ENCODE measurements at regions not wholly inside any gene's neighbourhood (a gene's known extent, or its start where the extent isn't known, plus 50 kb on each side); places are given as distances from the start of the nearest gene placed in this dataset.

DNA sequence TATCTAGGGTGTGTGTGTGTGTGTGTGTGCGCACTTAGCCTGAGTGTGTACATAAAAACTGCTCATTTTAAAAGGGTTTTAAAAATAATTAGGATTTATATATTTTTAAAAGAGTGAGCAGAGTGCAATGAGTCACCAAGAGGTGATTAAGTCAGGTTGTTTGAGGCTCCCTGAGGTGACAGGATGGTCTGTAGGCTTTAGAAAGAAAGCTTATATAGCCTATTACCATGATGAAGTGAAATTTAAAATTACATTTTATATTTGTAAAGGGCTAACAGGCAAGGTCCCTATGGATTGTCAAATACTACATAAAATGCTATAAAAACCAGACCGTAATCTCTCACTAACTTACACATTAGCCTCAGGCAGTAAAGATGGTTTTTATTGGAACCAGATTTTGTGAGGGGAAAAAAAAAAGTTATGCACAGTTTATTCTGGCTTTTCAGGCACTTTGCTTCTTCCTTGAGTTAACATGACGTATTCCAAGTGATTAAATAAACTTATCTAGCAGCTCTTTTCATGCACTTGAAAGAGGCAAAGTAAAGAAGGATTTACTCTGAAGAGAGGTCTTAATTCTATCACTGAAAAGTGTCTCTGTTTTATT, 711.7 kb upstream of the PTBP2 start:
- no peak for DNase-seq

DNA sequence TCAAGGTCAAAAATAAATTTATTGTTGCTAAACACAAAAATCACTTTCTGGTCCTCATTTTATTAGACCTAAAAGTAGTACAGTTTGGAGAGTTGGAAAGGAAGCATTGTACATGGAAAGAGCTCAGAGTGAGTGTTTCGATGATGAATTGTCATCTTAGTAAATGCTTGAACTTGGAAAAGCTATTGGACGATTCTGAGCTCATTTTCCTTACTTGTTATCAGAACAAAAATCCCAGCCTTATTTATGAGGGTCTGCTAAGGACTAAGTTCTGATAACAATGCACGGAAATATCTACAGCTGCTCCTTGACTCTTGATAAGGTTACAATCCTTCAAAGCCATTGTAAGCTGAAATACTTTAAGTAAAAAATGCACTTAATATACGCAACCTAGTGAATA, 710.0 kb upstream of the PTBP2 start:
- DNase-seq = no peak

DNA sequence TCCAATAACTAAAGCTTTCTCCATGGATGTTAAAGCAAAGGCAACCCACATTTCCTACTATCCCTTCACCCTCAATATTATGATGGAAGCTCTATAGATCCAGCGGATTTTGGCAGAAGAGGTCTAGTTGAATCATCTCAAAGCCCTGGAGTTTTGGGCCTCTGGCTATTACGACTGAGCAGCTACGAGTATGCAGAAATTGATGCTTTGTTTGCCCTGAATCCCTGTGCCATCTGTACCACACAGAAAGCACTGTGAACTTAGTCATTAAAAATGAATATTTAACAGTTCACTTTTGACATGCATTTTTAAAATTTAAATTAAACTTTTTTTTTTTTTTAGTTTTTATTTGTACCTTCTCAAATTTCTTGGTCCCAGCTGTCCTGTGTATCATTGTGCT, 705.4 kb upstream of the PTBP2 start:
- no peak for DNase-seq

DNA sequence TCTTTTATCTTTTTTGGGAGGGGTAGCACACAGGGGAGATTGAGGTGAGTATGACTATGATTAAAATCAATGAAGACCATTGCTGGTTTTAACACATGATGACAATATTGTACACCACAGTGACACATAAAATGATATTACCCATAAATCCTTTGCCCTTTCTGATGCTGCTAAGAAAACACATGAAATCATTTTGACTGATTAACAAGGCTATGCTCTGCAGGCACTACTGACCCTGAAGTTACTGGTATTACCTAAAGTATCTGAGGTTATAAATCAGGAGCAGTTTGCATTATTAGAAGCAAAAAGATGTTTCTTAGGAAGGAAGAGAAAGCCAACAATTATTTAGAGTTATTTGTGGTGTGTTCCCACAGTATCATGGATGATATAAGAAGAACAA, 701.2 kb upstream of the PTBP2 start:
- no peak for DNase-seq

DNA sequence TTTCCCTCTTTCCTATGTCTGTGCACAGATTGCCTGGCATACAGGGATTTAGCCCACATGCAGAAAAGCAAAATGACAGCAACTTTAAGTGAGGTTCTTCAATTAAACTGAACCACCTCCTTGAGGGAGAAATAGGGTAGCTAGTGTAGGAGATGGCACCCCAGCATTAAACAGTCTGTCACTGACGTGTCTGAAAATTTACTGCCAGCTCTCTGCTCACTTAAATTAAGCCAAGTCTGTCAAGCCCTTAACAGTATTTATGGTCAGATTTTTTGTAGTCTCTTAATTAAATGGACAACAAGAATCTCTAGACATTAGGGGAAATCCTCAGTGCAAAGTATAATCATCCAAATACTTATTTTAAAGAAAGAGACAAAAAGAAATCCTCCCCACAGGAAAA, 696.5 kb upstream of the PTBP2 start:
- DNase-seq = no peak

DNA sequence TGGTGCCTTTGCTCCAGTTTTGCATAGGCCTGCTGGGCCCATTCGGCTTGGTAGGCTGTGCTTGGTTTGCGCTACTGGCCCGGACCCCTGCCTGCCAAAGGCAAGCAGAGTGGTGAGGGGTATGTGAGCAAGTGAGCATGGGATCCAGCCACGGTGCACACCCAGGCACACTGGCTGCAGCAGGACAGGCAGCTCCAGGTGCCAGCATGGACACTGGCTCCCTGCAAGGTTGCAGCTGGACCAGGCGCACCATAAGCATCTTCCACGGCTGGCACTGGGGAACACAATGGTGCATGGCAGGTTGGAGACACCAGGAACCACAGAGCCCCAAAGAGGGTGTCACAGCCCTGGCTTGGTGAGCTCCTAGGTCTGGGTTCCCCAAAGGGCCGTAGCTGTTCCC, 693.5 kb upstream of the PTBP2 start:
- DNase-seq = no peak

DNA sequence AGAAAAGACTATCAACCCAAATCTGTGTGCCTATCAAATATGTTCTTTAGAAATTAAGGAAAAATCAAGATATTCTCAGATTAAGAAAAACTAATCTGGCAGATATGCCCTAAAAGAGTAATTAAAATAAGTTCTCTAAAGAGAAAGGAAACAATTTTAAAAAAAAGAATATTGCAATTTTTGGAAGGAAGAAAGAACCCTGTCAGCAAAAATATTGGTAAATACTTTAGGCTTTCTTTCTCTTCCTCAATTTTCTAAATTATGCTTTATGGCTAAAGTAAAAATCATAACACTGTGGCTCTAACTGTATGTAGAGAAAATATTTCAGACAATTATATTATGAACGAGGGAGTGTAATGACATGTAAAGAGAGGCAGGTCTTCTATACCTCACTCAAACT, 691.3 kb upstream of the PTBP2 start:
- no peak for DNase-seq

DNA sequence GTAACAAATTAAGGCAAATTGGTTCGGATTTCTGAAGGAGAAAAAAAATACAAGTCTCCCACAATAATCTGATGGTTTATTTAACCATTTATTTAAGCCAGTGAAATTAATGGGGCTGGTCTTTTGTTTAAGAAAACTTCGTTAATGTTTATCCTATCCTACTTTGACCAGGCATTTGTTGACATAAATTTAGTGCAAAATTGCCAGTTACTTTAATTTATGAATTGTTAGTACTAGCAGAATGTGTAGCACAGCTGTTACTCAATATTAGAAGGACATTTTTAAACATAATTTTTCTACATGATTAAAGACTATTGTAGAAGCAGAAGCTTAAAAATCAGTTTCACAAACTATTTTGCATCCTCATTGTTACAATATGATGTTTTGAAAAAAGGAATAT, 687.6 kb upstream of the PTBP2 start:
- DNase-seq = no peak

DNA sequence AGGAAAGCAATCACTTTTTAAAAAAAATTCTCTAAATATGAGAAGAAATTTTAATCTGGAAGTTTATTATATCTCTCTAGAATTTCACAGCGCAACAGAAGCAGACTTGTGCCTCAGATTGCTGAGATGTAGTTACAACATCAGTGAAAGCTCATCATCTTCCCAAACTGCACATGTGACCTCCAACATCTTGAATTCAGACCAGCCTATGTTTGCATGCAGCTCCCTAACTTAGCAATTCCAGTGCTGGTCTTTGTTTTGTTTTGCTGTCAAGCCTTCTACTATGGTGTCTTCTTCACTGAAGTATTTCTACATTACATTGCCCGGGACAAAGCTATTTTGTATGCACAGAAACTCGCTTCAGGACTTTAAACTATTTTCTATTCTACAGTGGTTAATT, 684.8 kb upstream of the PTBP2 start:
- no peak for DNase-seq

DNA sequence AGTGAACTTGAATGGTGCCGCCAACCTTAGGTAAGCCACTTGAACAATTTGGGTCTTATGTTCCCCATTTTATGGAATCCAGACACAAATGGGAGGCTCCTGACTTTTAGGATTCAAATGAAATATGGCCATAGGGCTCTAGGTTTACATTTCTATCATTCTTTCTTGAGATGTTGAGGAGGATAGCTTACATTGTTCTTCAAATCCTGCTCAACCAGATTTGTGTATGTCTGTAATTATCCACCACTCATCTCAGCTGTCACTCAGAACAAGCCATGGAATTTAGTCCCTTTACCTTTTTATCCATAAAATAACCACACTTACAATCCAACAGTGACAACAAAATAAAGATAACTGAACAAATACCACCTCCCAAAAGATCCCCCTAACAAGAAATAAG, 682.9 kb upstream of the PTBP2 start:
- DNase-seq = no peak

DNA sequence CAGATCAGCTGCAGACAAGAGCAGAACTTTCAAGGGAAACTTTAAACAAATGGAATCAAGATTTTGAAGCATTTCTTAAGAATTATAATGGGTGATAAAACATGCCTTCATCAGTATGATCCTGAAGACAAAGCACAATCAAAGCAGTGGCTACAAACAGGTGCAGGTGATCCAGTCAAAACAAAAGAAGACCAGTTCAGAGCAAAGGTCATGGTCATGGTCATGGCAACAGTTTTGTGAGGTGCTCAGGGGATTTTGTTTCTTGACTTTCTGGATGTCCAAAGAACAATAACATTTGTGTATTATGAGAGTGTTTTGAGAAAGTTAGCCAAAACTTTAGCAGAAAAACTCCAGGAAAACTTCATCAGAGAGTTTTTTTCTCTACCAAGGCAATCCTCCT, 681.7 kb upstream of the PTBP2 start:
- DNase-seq = no peak

DNA sequence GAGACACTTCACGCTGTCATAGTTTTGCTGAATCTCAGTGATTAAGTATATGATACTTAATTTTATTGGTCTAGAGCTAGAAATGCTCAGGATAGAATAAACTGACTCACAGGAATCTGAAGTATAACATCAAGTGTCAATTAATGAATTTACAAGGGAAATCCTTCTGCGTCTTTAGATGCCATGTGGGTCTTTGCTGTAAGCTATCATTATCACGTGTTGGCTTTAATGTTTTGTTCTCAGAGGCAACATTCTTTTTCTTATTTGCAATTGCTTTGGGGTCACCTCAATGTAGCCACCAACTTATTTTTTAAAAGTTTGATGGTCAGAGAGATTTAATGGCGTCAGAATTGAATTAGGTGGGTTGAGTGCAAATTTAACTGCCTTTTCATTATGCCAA, 680.1 kb upstream of the PTBP2 start:
- DNase-seq = no peak

DNA sequence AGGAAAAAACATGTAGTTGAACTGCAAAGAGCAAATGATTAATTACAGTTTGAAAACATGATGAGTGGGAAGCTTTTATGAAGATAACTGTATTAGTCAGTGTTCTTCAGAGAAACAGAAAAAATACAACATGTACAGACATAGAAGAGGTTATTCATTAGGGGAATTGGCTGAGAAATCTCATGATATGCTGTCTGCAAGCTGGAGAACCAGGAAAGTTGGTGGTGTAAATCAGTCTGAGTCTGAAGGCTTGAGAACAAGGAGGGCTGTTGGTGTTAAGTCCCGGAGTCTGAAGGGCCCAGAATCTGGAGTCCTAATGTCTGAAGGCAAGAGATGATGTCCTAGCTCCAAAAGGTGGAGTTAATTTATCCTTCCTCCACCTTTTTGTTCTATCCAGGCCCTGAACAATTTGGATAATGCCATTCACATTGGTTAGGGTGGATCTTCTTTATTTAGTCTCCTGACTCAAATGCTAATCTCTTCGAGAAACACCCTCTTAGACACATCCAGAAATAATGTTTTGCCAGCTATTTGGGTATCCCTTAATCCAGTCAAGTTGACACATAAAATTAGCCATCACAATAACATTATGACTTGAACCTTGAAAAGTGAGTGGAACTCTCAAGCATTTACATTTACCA, 672.9 kb upstream of the PTBP2 start:
- no peak for DNase-seq

DNA sequence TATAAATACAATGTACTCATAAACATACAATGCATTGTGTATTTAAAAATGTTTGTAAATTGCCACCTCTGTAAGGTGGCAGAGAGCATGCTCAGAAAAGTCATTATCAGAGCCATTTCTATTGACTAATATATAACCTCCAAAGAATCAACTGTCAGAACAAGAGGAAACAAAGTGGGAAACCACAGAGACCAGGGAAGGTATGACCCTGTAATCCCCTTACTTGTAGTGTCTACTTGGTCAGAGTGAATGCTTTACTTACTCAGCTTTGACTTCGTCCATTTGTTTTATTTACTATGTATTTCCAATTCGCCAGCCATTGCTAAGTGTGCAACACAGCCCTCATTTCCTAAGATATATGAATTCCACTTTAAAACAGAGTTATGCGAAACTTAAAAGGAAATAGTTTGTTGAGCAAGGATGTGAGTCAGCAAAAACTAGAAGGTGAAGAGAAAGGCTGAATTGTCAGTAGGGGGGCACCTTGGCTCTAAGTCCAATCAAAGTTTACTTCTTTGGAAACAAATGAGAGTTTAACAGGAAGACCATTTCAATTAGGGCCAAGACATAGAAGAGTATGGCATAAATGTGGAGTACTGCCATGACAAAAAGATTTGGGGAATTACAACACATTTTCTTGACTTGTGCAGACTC, 671.7 kb upstream of the PTBP2 start:
- DNase-seq = no peak

DNA sequence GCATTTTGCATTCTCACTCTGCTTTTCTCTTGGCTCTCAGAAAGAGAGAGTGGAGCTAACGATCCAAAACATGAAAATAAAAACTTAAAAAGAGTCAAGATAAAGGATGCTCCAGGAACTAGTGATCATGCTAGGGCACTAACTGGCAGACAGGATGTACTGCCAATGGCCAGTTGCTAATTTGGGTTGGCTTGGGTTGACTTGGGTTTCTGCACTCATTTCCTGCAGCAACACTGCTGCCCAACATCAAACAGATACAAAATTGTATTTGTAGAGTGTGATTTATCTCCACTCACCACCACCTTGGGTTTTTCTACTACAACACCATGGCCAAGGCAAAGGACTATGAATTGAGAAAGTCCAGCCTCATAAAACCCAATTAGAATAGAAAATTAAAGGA, 662.3 kb upstream of the PTBP2 start:
- no peak for DNase-seq

DNA sequence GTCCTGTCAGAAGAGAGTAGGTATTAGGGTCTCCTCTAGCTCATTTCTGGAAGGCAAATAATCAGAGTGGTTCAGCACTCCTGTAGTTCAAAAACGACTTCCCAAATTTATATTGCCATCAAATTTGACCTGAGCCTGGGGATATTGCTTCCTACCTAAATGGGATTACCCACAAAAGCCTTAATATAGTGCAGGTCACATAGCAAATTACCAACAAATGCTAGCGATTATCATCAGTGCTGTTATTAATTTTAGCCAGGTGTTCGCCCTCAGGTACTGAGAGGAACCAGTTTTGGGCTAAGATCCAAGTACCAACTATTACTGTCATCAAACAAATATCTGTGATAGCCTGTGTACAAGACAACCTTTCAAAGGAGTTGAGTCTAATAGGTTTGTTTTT, 661.8 kb upstream of the PTBP2 start:
- no peak for DNase-seq

DNA sequence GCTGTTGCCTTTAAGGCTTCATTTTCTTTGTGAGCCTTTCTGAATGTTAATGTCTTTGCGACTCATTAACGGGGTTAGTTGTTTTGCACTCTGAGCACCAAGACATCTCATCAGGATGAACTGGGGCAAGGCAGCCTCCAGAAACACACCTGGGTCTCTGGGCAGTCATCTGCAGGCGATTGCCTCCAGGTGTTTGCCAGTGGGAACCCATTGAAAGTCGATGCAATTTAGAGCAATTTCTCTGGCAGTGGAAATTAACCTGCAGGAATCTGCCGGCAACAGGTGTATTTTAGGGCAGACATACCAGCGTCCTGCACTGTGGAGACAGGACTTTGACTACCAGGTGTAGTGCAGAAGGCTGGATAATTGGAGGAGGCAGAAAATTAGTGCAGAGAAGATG, 661.0 kb upstream of the PTBP2 start:
- no peak for DNase-seq

DNA sequence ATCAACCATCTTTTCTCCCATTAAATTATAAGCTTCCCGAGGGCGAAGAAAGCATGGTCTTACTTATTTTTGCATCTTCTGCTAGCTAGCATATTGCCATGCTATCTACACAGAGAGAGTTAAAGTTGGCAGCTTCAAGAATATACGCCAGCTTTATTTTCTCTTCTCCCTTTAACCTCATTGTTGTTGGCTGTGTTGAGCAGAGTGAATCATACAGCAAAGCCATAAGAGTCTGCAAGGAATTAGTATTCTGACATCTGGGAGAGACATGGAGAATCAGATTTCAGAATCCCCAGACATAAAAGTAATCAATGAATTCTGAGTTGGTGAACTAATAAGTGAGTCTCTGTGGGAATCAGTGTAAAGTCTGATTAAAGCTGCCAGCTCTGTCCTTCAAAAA, 649.6 kb upstream of the PTBP2 start:
- DNase-seq = no peak

DNA sequence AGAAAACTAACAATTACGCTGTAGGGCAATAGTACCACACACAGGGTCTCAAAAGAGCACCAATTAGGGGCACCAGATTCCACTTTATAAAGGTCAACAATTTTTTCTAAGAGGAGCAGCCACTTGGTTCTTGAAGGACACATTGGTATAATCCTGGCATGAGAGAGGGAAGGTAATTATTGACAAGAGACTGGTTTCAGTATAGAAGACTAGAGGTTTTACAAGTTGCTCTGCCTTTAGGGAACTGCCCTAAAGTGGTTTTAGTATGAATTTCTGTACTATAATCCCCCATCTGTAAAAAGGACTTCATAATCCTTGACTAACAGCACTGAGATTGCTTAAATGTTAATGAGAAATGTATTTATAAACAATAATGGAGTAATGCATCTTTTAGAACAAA, 648.5 kb upstream of the PTBP2 start:
- no peak for DNase-seq

DNA sequence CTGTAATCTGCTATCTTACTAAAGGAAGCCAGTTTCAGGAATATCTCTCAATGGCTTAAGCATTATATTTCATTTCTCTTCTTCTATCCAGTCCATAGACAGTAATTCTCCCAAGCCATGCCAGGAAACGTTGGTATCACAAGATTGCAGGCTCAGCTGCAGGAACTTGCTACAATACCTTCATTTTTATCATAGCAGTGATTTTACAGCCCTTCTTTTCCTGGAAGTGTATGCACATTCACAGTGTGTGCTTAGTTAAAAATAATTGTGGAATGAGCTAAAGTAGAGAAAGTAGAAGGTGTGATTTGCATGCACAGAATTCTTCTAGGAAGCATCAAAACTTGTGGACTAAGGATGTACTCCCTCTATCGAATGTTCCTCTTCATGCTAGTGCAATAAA, 647.2 kb upstream of the PTBP2 start:
- no peak for DNase-seq

DNA sequence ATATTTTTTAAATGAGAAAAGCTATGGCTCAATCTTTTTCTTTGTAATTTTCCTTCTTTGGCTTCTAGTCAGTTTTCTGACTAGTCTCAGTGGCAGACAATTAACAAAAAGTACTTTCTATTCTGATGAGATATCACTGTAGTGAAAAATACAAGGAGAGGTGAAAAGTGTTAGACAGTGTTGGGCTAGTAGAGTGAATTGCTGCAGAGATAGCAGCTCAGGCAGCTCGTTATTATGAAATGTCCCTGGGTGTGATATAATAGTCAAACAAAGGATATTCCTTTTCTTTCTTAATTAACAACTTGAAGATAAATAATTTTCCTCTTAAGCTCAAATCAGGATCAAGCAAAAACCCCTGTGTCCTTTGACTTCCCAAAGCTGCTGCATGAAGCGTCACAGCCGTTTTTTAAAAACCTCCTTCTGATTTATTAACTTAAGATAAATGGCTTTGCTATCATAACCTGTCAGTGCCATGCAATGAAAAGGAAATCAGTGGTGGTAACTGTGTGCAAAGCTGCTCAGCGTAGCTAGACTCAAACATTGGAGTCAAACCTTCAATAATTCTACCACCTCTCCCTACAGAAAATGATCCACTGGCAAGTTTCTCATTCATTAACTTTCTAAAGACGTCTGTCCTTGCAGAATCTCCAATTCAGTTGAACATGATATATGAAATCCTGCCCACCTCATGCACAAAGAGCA, 646.6 kb upstream of the PTBP2 start:
- no peak for DNase-seq

DNA sequence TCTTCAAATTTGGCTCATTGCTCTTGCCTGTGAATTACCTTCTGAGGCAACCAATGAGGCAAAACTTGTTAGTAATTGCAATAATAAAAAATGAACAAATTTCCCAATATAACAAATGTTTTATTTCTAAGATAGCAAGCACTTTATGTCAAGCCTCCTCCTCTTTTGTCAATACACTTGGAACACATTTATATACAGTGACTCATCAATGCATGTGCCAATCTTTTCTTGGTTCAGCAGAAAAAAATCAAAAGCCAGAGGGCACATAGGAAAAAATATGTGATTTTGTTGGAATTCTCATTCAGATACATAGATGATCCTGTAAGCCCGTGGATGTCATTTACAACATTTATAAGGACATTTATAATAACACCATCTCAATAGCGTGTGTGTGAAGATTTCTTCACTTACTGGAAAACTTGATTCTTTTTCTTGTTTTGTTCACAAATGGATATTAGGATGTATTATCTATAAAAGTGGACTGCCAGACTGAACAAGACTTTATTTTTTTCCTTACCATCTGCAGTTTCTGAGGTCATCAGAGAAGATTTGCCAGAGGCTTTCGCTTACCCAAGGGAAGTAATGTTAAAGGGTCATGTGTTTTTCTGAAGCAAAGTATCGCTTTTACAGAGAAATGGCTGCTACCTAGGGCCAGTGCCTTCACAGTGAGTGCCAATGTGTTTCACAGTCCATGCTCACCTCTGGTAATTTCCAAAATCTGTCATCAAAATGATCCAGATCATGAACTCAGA, 645.7 kb upstream of the PTBP2 start:
- DNase-seq = no peak

DNA sequence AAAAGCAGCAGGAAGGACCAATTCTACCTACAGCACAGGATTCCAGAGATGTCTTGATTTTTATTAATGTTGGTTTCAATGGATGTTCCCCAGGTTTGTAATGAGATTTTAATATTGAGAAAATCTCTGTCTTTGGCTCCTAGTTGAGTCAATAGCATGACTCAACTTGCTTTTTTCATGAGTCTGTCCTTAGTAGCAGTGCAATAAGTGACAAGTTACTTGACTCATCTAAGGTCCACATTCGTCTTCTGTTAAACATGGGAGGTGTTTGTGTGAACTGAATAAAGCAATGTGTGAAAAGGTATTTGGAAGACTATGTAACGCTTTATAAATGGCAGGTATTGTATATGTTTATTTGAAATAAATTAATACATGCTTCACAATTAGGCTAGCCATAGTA, 645.0 kb upstream of the PTBP2 start:
- DNase-seq = no peak

Measured in occipital lobe (tissue), 1 donor.